Lung (tissue), 11 donors: ENCODE measurements at regions not wholly inside any gene's neighbourhood (a gene's known extent, or its start where the extent isn't known, plus 50 kb on each side); places are given as distances from the start of the nearest gene placed in this dataset.

ENCODE experiments used
- ATAC-seq: fragments of 200-7000 bp; cut with Tn5 transposase; one replicate; pipeline ENCODE4 v1.9.1; 2020; ENCODE audit warnings: moderate number of reproducible peaks; ENCODE audit not compliant: insufficient read depth, low FRiP score
- DNase-seq, 3 donors: peaks; one replicate each; pipeline ENCODE4 v3.0.0-alpha.2; 2013 to 2017
- H3K27ac ChIP-seq, 2 donors: one replicate each; pipeline ENCODE4 v1.5.1; 2013; ENCODE audit warnings: mild to moderate bottlenecking in 2 of 2, moderate library complexity in 2 of 2, control low read depth in 1 of 2, inconsistent platforms in 1 of 2, low read depth in 1 of 2, low read length in 1 of 2
- H3K27me3 ChIP-seq, 3 donors: one replicate each; pipeline ENCODE4 v1.5.1; 2013; ENCODE audit warnings: low read length in 2 of 3; ENCODE audit not compliant: control insufficient read depth in 3 of 3, insufficient read depth in 3 of 3
- H3K36me3 ChIP-seq, 4 donors: one replicate each; pipeline ENCODE4 v1.5.1; 2013; ENCODE audit warnings: low read length in 4 of 4, mild to moderate bottlenecking in 1 of 4, moderate library complexity in 1 of 4; ENCODE audit not compliant: control insufficient read depth in 4 of 4, insufficient read depth in 4 of 4
- H3K4me1 ChIP-seq, 5 donors: one replicate each; pipeline ENCODE4 v1.5.1; 2013; ENCODE audit warnings: low read length in 5 of 5, mild to moderate bottlenecking in 2 of 5, moderate library complexity in 1 of 5; ENCODE audit not compliant: control insufficient read depth in 5 of 5, insufficient read depth in 5 of 5
- H3K4me3 ChIP-seq: one replicate; pipeline ENCODE4 v1.5.1; 2013; ENCODE audit warnings: mild to moderate bottlenecking, control low read depth, moderate library complexity
- H3K9ac ChIP-seq, 2 donors: one replicate each; pipeline ENCODE4 v1.5.1; 2013; ENCODE audit warnings: low read length in 2 of 2, control low read depth in 1 of 2; ENCODE audit not compliant: insufficient read depth in 1 of 2
- H3K9me3 ChIP-seq, 4 donors: one replicate each; pipeline ENCODE4 v1.5.1; 2013; ENCODE audit warnings: low read length in 3 of 4, mild to moderate bottlenecking in 1 of 4, moderate library complexity in 1 of 4; ENCODE audit not compliant: control insufficient read depth in 4 of 4, insufficient read depth in 3 of 4
- CTCF ChIP-seq: IDR thresholded peaks from 2 replicates; pipeline ENCODE4 v1.5.1; 2012; ENCODE audit warnings: mild to moderate bottlenecking; ENCODE audit errors: control extremely low read depth, extremely low read depth
- WGBS, 2 donors: extraction: QIAGEN DNeasy Blood & Tissue Kit; methylation state at CpG; one replicate each; pipeline ENCODE4 v1.1.7; 2013; 5-methylcytosine and 5-hydroxymethylcytosine counted together
- donor health status: control.
- donor health status: control.
- donor health status: Bipolar disorder and iron deficiency.
- donor health status: healthy.
- donor health status: DM: yes; HTN: yes; CAD: no.

- H3K9ac ChIP-seq, result no peak overlapping the region
- 93 to 94% methylated on average over 19 of the region's 19 CpGs for WGBS, 2 donors
These were observed 60.2 kb upstream of the ZNF469 start for GRCh38 chr16:88322500-88322970.

GRCh38 chr16:88323041-88323440 is 59.7 kb upstream of the ZNF469 start:
- Histone ChIP-seq H3K27ac (no peak overlapping the region), H3K9ac (no peak overlapping the region), H3K9me3 (peaks cover 0 to 3% (median 0%) of the 10 kb centered on the region in 4 donors), H3K36me3 (no peaks in the 10 kb centered on the region), H3K27me3 (no peaks in the 10 kb centered on the region), H3K4me1 (peaks cover 0 to 8% (median 0%) of the 10 kb centered on the region in 5 donors), H3K4me3 (no peak overlapping the region)
- no peak for ATAC-seq
- DNase-seq, result no peak
- WGBS, 2 donors, result 86 to 91% methylated on average over 9 of the region's 9 CpGs
- TF ChIP-seq CTCF, result no peak

More at GRCh38 chr16:88322500-88322970, 60.2 kb upstream of the ZNF469 start:
- Histone ChIP-seq H3K9me3 (peaks cover 0 to 3% (median 0%) of the 10 kb centered on the region in 4 donors), H3K27me3 (no peaks in the 10 kb centered on the region), H3K36me3 (no peaks in the 10 kb centered on the region), H3K27ac (no peak overlapping the region), H3K4me1 (peaks cover 0 to 8% (median 0%) of the 10 kb centered on the region in 5 donors), H3K4me3 (no peak overlapping the region)
- no peak for ATAC-seq
- TF ChIP-seq CTCF, result no peak
- no peak for DNase-seq

- H3K4me1 ChIP-seq, result peaks cover 0 to 1% (median 0%) of the 10 kb centered on the region in 5 donors
- H3K36me3 ChIP-seq, result no peaks in the 10 kb centered on the region
- 93 to 95% methylated on average over 15 of the region's 15 CpGs for WGBS, 2 donors
- TF ChIP-seq CTCF, result no peak
- no peaks in the 10 kb centered on the region for H3K27me3 ChIP-seq
- DNase-seq (no peak), ATAC-seq (no peak)
- no peak overlapping the region for H3K9ac ChIP-seq
- no peak overlapping the region for H3K27ac ChIP-seq
- H3K9me3 ChIP-seq, result peaks cover 0 to 3% (median 0%) of the 10 kb centered on the region in 4 donors
- no peak overlapping the region for H3K4me3 ChIP-seq
These were observed 59.0 kb upstream of the ZNF469 start for GRCh38 chr16:88323546-88324330.
